ENCODE measurements at regions not wholly inside any gene's neighbourhood (a gene's known extent, or its start where the extent isn't known, plus 50 kb on each side); places are given as distances from the start of the nearest gene placed in this dataset.

GRCh38 chr5:6194906-6195612 lies 183.3 kb downstream of the MED10 start:
- DNase-seq (ENCODE audit: low read depth) = no peak

DNA sequence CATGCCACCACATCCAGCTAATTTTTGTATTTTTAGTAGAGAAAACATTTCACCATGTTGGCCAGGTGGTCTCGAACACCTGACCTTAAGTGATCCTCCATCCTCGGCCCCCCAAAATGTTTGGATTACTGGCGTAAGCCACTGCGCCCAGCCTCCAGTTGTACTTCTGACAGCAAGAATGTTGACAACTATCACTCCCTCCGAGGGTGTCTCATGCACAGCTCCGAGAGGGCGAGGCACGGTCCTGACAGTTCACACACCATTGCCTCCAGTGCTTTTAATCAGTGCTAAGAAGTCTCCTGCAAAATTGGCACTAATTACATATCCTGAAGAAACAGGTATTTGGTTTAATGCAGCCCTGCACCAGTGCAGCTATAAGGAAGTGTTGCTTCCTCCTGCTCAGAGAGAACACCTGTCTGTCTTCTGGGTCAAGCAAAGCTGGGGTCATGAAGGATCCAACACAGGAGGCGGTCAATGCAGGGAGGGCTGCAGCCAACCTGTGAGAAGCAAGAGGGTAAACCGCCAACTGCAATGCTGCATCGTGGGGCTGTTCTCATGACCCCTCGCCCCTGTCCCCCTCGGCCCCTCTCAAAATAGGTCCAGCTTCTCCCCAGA lies 184.0 kb downstream of the MED10 start:
- no peak for DNase-seq (ENCODE audit: low read depth)

DNA sequence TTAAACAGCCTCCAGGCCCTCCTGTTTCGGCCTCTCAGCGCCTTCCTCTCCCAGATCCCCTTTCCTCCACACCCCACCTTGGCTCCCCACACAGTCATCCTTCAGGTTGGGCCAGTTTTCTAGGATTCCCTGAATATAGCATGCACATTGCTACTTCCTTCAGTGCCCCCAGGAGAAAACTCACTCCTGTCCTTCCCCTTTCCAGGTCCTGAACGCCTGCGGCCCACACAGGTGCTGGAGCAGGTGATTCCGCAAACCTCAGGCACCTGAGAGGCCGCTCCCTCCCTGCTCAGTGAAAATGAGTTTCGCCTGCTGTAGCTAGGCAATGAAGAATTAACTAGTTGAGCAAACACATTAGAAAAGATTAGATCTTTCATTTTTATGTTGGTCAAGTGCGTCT lies 185.0 kb downstream of the MED10 start:
- DNase-seq (ENCODE audit: low read depth) = no peak

- no peak for DNase-seq (ENCODE audit: low read depth)
Observed at GRCh38 chr5:6190838-6191237, 187.5 kb downstream of the MED10 start.

DNA sequence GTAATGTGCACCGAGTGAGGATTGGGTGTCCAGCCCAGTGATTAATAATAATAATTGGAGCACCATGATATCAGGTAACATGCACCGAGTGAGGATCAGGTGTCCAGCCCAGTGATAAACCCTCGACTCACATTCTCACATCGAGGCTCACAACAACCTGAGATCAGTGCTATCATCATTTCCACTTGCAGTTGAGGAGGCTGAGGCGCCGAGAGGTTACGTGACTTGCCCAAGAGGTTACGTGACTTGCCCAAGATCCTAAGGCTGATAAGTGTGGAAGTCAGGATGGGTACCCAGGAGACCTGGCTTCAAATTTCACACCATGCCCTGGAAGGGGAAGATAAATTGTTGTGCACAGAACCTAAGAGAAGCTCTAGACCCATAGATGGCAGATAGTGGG lies 189.4 kb downstream of the MED10 start:
- DNase-seq (ENCODE audit: low read depth) = no peak

- no peak for DNase-seq (ENCODE audit: low read depth)
Observed at GRCh38 chr5:6188344-6188743, 190.0 kb downstream of the MED10 start.

GRCh38 chr5:6187501-6187900 lies 190.8 kb downstream of the MED10 start:
- DNase-seq (ENCODE audit: low read depth) = no peak

DNA sequence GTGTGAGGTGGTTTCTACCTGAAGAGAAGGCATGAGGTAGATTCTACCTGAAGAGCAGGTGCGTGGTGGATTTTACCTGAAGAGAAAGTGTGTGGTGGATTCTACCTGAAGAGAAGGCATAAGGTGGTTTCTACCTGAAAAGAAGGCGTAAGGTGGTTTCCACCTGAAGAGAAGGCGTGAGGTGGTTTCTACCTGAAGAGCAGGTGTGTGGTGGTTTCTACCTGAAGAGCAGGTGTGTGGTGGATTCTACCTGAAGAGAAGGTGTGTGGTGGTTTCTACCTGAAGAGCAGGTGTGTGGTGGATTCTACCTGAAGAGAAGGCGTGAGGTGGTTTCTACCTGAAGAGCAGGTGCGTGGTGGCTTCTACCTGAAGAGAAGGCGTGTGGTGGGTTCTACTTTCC lies 192.8 kb downstream of the MED10 start:
- no peak for DNase-seq (ENCODE audit: low read depth)

DNA sequence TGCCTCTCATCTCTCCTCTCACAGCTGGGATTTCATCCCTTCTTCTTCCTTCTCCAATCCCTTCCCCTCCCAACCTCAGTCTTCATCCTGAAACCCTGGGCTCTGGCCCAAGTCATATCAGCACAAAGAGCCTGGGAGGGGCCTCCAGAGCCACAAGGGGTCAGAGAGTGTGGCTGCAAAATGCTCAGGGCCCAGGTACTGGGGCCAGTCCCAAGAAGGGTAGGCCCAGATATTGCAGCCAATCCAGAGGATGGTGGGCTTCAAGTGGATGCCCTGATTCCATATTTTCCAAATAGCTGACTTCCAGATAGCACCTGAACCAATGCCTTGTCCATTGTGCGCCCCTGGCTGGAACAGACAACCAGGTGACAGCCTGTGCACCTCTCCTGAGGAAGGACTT lies 193.9 kb downstream of the MED10 start:
- no peak for DNase-seq (ENCODE audit: low read depth)

DNA sequence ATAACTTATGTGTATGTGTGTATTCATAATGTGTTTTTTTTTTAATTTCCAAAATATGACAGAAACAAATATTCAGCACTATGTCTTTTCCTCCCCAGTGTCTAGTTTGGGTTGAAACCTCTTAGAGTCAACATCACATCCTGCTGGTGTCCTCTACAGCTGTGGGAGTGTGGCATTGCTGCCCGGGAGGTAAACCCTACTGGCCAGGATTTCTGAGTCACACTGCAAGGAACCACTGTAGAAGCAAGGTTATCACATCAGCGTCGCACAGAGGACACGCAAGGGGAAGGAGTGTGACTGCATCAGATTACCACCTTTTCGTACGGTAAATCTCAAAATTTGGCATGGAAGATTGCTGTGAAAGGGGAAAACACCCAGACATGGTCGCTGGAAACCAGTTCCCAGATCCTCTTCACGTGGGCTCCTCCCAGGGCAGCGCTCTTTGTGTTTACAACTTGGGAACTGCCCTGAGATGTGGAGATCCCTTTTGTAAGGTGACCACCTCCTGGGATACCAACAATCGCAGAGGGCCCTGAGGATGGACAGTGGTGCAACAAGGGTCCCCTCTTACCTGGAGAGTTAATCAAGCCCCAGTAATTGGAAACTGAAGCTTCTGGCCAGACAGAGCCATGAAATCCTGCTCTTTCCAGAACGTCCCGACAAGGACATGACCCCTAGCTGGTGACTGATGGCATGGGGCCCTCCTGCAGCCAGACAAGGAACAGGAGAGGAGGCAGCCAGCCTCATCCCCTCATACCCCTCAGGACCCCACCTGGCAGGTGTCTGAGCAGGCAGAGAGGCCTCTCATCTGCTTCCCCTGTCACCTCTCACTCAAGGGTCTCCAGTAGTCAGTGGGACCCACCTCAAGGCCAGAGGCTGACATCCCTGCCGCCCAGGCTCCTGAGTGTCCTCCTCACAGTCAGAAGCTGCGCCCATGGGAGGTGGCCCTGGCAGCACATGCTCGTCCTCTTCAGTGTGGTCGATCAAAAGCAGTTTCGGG lies 194.7 kb downstream of the MED10 start:
- no peak for DNase-seq (ENCODE audit: low read depth)

- DNase-seq (ENCODE audit: low read depth) = no peak
Observed at GRCh38 chr5:6182271-6182815, 196.0 kb downstream of the MED10 start.

- DNase-seq (ENCODE audit: low read depth) = no peak
Observed at GRCh38 chr5:6181871-6182270, 196.5 kb downstream of the MED10 start.

GRCh38 chr5:6181147-6181729 lies 197.1 kb downstream of the MED10 start:
- no peak for DNase-seq (ENCODE audit: low read depth)

- no peak for DNase-seq (ENCODE audit: low read depth)
Observed at GRCh38 chr5:6180231-6180872, 198.0 kb downstream of the MED10 start.

DNA sequence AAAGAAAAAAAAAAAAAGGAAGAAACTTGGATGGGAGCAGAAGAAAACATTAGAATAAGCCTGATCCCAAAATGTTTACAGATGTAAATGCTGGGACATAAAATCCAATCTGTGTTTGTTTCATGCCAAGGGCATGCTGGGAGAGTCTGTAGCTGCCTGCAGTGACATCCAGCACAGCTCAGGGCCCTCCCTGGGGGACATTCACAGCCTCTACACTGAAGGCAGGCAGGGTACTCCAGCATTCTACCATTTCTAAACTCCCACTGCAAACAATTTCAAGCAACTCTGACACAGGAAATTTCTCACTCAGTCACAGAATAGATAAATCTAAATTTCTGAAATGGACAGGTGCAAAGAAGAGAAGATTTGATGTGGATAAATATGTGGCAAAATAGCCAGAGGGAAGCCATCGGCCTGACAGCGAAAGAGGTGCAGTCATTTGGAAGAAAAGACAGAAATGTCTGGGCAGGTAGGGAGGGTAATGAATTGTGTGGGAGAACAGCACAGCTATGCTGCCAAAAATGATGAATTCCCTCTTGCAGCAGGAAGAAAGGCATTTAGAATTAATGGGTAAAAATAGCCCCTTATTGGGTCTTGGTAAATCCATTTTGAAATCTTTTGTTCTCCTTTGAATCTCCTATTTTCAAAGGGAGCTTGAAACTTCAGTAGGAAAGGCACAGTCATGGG lies 199.4 kb downstream of the MED10 start:
- no peak for DNase-seq (ENCODE audit: low read depth)

DNA sequence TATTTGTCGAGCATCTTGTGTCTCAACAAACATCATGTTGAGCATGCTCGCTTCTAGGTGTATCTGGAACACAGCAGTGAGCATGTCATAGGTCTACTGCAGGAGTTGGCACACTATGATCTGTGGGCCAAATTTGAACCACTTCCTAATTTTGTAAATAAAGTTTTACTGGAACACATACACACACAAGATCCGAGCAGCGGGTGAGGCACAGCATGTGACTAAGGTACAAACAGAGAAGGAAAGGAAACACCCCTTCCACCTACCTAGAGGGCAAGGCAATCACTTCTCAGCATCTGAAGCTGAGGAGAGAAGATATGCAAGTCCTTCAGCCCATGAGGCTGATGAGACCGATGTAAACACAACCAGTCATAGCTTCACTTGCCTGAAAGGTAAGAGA lies 200.4 kb downstream of the MED10 start:
- DNase-seq (ENCODE audit: low read depth) = no peak

- no peak for DNase-seq (ENCODE audit: low read depth)
Observed at GRCh38 chr5:6176102-6176693, 202.1 kb downstream of the MED10 start.

DNA sequence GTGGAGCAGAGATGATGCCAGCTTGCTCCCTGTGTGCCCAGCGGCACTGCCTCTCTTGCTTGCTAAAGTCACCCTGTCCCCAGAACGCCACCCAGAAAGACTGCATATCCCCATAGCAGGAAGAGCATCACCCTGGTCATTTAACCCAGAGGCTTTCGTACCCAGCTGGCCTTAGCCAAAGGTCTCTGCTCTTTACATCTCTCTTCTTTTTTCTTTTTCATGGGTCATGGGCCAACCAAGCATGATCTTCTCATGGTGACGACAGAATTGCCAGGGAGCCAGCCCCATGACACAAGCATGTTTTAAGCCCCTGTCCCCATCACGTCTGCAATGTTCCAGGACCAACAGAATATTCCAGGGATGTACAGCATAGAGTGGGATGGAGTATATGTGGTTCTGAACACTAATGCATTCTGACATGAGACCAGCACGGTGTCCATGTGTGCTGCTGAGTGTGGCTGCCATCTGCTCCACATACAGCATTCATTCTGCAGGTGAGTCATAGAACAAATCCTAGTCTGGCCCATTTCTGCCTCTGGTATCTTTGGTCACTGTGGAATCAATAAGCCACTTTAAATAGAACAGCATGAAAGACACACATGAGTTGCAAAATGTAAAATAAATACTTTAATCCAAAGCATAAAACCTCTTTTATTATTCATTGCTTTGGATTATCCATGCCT lies 203.0 kb downstream of the MED10 start:
- no peak for DNase-seq (ENCODE audit: low read depth)

DNA sequence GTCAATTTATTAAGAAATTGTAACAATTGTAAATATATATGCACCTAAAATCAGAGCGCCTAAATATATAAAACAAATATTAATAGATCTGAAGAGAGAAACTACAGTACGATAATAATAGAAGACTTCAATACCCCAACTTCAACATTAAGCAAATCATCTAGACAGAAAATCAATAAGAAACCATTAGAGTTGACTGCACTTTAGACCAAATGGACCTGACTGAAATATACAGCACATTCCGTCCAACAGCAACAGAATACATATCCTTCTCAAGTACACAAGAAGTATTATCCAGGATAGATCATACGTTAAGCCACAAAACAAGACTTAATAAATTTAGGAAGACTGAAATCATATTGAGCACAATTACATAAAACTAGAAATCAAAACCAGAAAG lies 208.7 kb downstream of the MED10 start:
- no peak for DNase-seq (ENCODE audit: low read depth)
